ENCODE measurements at regions not wholly inside any gene's neighbourhood (a gene's known extent, or its start where the extent isn't known, plus 50 kb on each side); places are given as distances from the start of the nearest gene placed in this dataset.
A peak's percentile ranks its signal among the peaks of the same experiment; 100 is the strongest.

- H3K36me3 ChIP-seq (ENCODE audit: insufficient read depth, low read depth, low read length) = no peaks in the 10 kb centered on the region
- no peaks in the 10 kb centered on the region for H3K9me3 ChIP-seq (ENCODE audit: insufficient read depth, low read depth, low read length)
- peak overlapping the region; percentile 34 for H3K4me3 ChIP-seq (ENCODE audit: low read length)
- no peak overlapping the region for H3K27ac ChIP-seq (ENCODE audit: low read length)
- H3K4me1 ChIP-seq (ENCODE audit: insufficient read depth, low read length) = peaks cover 25% of the 10 kb centered on the region
- peak overlapping the region; percentile 38; the same call in 1 of the 2 replicates for H3K9ac ChIP-seq (ENCODE audit: low read depth, low read length)
- no peaks in the 10 kb centered on the region for H3K27me3 ChIP-seq (ENCODE audit: insufficient read depth, low read length)
Observed at GRCh38 chr3:83514130-83514914, 1444.5 kb upstream of the CADM2 start.

GRCh38 chr3:83515123-83515522 is 1443.7 kb upstream of the CADM2 start:
- Histone ChIP-seq H3K27ac (ENCODE audit: low read length) (no peak overlapping the region), H3K27me3 (ENCODE audit: insufficient read depth, low read length) (no peaks in the 10 kb centered on the region), H3K9ac (ENCODE audit: low read depth, low read length) (no peak overlapping the region), H3K36me3 (ENCODE audit: insufficient read depth, low read depth, low read length) (no peaks in the 10 kb centered on the region), H3K4me1 (ENCODE audit: insufficient read depth, low read length) (peaks cover 25% of the 10 kb centered on the region), H3K9me3 (ENCODE audit: insufficient read depth, low read depth, low read length) (no peaks in the 10 kb centered on the region), H3K4me3 (ENCODE audit: low read length) (no peak overlapping the region)

GRCh38 chr3:83523470-83524073 is 1435.2 kb upstream of the CADM2 start:
- H3K27me3 ChIP-seq (ENCODE audit: insufficient read depth, low read length) = no peaks in the 10 kb centered on the region
- no peaks in the 10 kb centered on the region for H3K36me3 ChIP-seq (ENCODE audit: insufficient read depth, low read depth, low read length)
- no peaks in the 10 kb centered on the region for H3K4me1 ChIP-seq (ENCODE audit: insufficient read depth, low read length)
- no peak overlapping the region for H3K9ac ChIP-seq (ENCODE audit: low read depth, low read length)
- no peak overlapping the region for H3K4me3 ChIP-seq (ENCODE audit: low read length)
- H3K9me3 ChIP-seq (ENCODE audit: insufficient read depth, low read depth, low read length) = no peaks in the 10 kb centered on the region
- H3K27ac ChIP-seq (ENCODE audit: low read length) = no peak overlapping the region

GRCh38 chr3:83524901-83525300 is 1433.9 kb upstream of the CADM2 start:
- no peaks in the 10 kb centered on the region for H3K27me3 ChIP-seq (ENCODE audit: insufficient read depth, low read length)
- H3K4me3 ChIP-seq (ENCODE audit: low read length) = no peak overlapping the region
- H3K36me3 ChIP-seq (ENCODE audit: insufficient read depth, low read depth, low read length) = no peaks in the 10 kb centered on the region
- H3K27ac ChIP-seq (ENCODE audit: low read length) = no peak overlapping the region
- no peaks in the 10 kb centered on the region for H3K9me3 ChIP-seq (ENCODE audit: insufficient read depth, low read depth, low read length)
- no peak overlapping the region for H3K9ac ChIP-seq (ENCODE audit: low read depth, low read length)
- H3K4me1 ChIP-seq (ENCODE audit: insufficient read depth, low read length) = no peaks in the 10 kb centered on the region

- Histone ChIP-seq H3K27me3 (ENCODE audit: insufficient read depth, low read length) (no peaks in the 10 kb centered on the region), H3K4me1 (ENCODE audit: insufficient read depth, low read length) (no peaks in the 10 kb centered on the region), H3K9me3 (ENCODE audit: insufficient read depth, low read depth, low read length) (no peaks in the 10 kb centered on the region), H3K9ac (ENCODE audit: low read depth, low read length) (no peak overlapping the region), H3K36me3 (ENCODE audit: insufficient read depth, low read depth, low read length) (no peaks in the 10 kb centered on the region), H3K27ac (ENCODE audit: low read length) (no peak overlapping the region), H3K4me3 (ENCODE audit: low read length) (no peak overlapping the region)
Observed at GRCh38 chr3:83559082-83559481, 1399.7 kb upstream of the CADM2 start.

- Histone ChIP-seq H3K36me3 (ENCODE audit: insufficient read depth, low read depth, low read length) (no peaks in the 10 kb centered on the region), H3K27ac (ENCODE audit: low read length) (no peak overlapping the region), H3K4me3 (ENCODE audit: low read length) (peak overlapping the region; percentile 54; the same call in 1 of the 2 replicates), H3K27me3 (ENCODE audit: insufficient read depth, low read length) (no peaks in the 10 kb centered on the region), H3K4me1 (ENCODE audit: insufficient read depth, low read length) (peaks cover 12% of the 10 kb centered on the region; the same call in 1 of the 2 replicates), H3K9ac (ENCODE audit: low read depth, low read length) (peak overlapping the region; percentile 19; the same call in 1 of the 2 replicates), H3K9me3 (ENCODE audit: insufficient read depth, low read depth, low read length) (no peaks in the 10 kb centered on the region)
Observed at GRCh38 chr3:83567935-83568334, 1390.9 kb upstream of the CADM2 start.

- Histone ChIP-seq H3K9me3 (ENCODE audit: insufficient read depth, low read depth, low read length) (no peaks in the 10 kb centered on the region), H3K36me3 (ENCODE audit: insufficient read depth, low read depth, low read length) (no peaks in the 10 kb centered on the region), H3K27me3 (ENCODE audit: insufficient read depth, low read length) (no peaks in the 10 kb centered on the region), H3K27ac (ENCODE audit: low read length) (no peak overlapping the region), H3K4me3 (ENCODE audit: low read length) (no peak overlapping the region), H3K4me1 (ENCODE audit: insufficient read depth, low read length) (no peaks in the 10 kb centered on the region), H3K9ac (ENCODE audit: low read depth, low read length) (no peak overlapping the region)
Observed at GRCh38 chr3:83581546-83581945, 1377.2 kb upstream of the CADM2 start.

GRCh38 chr3:83601704-83602103 is 1357.1 kb upstream of the CADM2 start:
- no peaks in the 10 kb centered on the region for H3K36me3 ChIP-seq (ENCODE audit: insufficient read depth, low read depth, low read length)
- no peak overlapping the region for H3K9ac ChIP-seq (ENCODE audit: low read depth, low read length)
- peaks cover 5% of the 10 kb centered on the region; the same call in 1 of the 2 replicates for H3K4me1 ChIP-seq (ENCODE audit: insufficient read depth, low read length)
- no peak overlapping the region for H3K4me3 ChIP-seq (ENCODE audit: low read length)
- H3K27ac ChIP-seq (ENCODE audit: low read length) = no peak overlapping the region
- no peaks in the 10 kb centered on the region; the same call in 1 of the 2 replicates for H3K9me3 ChIP-seq (ENCODE audit: insufficient read depth, low read depth, low read length)
- no peaks in the 10 kb centered on the region for H3K27me3 ChIP-seq (ENCODE audit: insufficient read depth, low read length)

- Histone ChIP-seq H3K36me3 (ENCODE audit: insufficient read depth, low read depth, low read length) (no peaks in the 10 kb centered on the region), H3K27me3 (ENCODE audit: insufficient read depth, low read length) (no peaks in the 10 kb centered on the region), H3K9me3 (ENCODE audit: insufficient read depth, low read depth, low read length) (no peaks in the 10 kb centered on the region), H3K4me1 (ENCODE audit: insufficient read depth, low read length) (no peaks in the 10 kb centered on the region), H3K9ac (ENCODE audit: low read depth, low read length) (no peak overlapping the region), H3K27ac (ENCODE audit: low read length) (no peak overlapping the region), H3K4me3 (ENCODE audit: low read length) (no peak overlapping the region)
Observed at GRCh38 chr3:83622526-83622925, 1336.3 kb upstream of the CADM2 start.

GRCh38 chr3:83625261-83625660 is 1333.5 kb upstream of the CADM2 start:
- Histone ChIP-seq H3K9ac (ENCODE audit: low read depth, low read length) (no peak overlapping the region), H3K27ac (ENCODE audit: low read length) (no peak overlapping the region), H3K4me3 (ENCODE audit: low read length) (no peak overlapping the region), H3K9me3 (ENCODE audit: insufficient read depth, low read depth, low read length) (no peaks in the 10 kb centered on the region), H3K27me3 (ENCODE audit: insufficient read depth, low read length) (no peaks in the 10 kb centered on the region), H3K36me3 (ENCODE audit: insufficient read depth, low read depth, low read length) (no peaks in the 10 kb centered on the region), H3K4me1 (ENCODE audit: insufficient read depth, low read length) (no peaks in the 10 kb centered on the region)

GRCh38 chr3:83628471-83628870 is 1330.3 kb upstream of the CADM2 start:
- no peaks in the 10 kb centered on the region for H3K4me1 ChIP-seq (ENCODE audit: insufficient read depth, low read length)
- no peak overlapping the region for H3K9ac ChIP-seq (ENCODE audit: low read depth, low read length)
- no peak overlapping the region for H3K4me3 ChIP-seq (ENCODE audit: low read length)

GRCh38 chr3:83632526-83632925 is 1326.3 kb upstream of the CADM2 start:
- no peaks in the 10 kb centered on the region for H3K36me3 ChIP-seq (ENCODE audit: insufficient read depth, low read depth, low read length)
- H3K27me3 ChIP-seq (ENCODE audit: insufficient read depth, low read length) = no peaks in the 10 kb centered on the region
- no peaks in the 10 kb centered on the region for H3K4me1 ChIP-seq (ENCODE audit: insufficient read depth, low read length)
- no peaks in the 10 kb centered on the region for H3K9me3 ChIP-seq (ENCODE audit: insufficient read depth, low read depth, low read length)
- H3K27ac ChIP-seq (ENCODE audit: low read length) = no peak overlapping the region
- no peak overlapping the region for H3K9ac ChIP-seq (ENCODE audit: low read depth, low read length)
- H3K4me3 ChIP-seq (ENCODE audit: low read length) = no peak overlapping the region

More at GRCh38 chr3:83628471-83628870, 1330.3 kb upstream of the CADM2 start:
- Histone ChIP-seq H3K9me3 (ENCODE audit: insufficient read depth, low read depth, low read length) (no peaks in the 10 kb centered on the region), H3K27ac (ENCODE audit: low read length) (no peak overlapping the region), H3K36me3 (ENCODE audit: insufficient read depth, low read depth, low read length) (no peaks in the 10 kb centered on the region), H3K27me3 (ENCODE audit: insufficient read depth, low read length) (no peaks in the 10 kb centered on the region)
